CD4-positive, alpha-beta T cell treated with Interleukin-10 for 1 hour (primary cell): ENCODE measurements at regions not wholly inside any gene's neighbourhood (a gene's known extent, or its start where the extent isn't known, plus 50 kb on each side); places are given as distances from the start of the nearest gene placed in this dataset.

Experiments used
- DNase-seq: peaks from one replicate; pipeline ENCODE4 v3.0.0-alpha.2; 2020

DNA sequence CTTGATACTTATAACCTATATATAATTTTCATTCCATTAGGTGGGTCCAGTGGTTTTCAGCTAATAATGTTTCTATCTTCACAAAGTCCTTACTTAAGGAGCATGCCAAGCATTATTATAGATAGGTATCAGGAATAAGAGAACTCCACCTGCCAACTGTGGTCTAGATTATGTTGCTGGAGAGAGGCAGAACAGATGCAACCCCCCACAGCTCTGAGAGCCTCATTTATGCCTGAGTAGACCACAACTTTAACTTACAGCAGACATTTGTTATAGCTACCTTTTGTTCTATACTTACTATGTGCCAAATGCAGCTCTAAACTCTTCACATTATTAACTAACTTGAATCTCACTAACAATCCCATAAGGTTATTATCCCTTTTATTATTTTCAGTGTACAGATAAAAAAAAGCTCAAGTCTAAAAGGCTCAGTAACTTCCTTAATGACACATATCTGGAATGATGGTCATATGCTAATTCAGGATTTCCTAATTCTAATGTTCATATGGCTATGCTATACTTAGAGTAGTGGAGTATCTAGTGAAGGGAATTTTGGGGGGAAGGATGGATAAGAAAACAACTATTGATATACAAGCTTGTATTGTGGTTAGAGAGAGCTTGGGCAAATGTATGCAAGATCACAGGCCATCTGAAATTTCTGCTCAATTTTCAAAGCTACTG, 119.1 kb upstream of the RND3 start:
- DNase-seq, result no peak

DNA sequence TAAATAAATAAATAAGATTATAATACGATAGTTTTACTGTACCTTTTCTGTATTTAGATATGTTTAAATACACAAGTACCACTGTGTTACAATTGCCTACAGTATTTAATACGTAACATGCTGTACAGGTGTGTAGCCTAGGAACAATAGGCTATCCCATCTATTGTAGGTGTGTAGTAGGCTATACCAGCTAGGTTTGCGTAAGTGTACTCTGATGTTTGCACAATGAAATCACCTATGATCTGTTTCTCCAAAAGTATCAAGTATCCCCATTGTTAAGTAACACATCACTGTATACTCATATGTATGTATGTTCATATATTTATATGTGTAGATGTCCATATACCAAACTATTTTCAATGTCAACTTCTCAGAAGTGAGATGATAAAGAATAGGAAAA, 118.2 kb upstream of the RND3 start:
- no peak for DNase-seq

DNA sequence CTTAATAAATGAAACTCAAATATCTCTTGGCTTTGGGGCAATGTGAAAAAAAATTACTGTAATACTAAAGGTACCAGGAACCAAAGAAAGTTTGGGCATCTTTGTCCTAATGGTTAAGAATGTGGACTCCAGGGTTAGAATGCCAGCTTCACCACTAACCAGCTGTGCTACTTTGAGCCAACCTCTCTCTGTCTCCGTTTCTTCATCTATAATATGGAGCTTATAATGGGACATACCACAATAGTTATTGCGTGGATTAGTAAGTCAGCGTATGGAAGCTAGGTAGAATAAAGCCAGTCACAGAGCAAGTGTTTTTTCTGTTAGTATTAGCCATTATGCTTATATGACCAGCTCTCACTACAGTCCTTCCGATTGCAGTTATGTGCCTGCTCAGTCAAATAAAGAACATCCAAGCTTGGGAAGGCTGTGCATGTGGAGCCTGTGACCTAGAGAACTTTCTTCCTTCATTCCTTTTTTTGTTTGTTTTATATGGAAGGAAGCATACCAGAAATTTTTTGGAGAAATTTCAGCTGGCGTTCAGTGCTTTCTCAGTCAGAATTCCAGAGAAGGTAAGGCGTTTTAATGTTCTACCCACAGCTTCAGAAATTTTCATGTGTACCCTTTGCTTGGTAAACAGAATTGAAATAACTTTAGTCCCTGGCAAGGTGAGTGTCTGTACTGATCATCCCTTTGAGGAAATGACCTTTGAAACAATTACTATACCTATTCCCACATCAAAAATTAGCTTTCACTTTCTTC, 114.0 kb upstream of the RND3 start:
- no peak for DNase-seq

DNA sequence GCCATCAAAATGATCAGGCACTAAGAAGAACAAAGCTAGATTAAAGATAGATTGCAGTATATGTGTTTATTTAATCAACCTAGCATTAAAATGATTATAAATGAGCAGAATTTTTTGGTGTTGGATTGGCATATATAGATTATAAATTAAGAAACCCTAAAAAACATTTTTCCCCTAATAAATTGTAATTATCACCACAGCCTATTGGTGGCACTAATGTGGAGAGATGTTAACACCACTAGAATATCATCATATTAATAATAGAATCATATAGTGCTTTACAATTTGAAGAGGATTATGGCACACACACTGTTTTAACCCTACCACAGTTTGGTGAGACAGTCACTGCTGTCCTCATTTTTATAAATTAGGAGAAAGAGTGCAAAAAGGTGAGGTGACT, 112.4 kb upstream of the RND3 start:
- DNase-seq, result no peak

DNA sequence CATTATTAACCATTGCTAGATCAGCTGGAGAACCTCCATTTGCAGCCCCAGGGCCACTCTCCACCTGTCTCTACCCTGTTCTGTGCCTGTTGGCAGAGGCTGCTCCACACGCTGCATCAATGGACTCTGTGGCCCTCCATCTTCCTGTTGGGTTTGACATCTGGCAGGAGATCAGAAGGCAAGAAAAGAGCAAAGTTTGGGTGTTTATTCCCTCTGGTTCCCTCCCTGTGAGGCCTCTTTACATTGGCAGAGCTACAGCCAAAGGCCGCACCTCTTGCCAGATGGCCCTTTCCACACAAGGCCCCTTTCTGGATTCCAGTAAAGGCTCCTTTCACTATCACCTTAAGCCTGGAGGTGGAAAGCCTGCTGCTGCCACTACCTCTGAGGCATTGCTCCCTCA, 110.9 kb upstream of the RND3 start:
- DNase-seq, result no peak

DNA sequence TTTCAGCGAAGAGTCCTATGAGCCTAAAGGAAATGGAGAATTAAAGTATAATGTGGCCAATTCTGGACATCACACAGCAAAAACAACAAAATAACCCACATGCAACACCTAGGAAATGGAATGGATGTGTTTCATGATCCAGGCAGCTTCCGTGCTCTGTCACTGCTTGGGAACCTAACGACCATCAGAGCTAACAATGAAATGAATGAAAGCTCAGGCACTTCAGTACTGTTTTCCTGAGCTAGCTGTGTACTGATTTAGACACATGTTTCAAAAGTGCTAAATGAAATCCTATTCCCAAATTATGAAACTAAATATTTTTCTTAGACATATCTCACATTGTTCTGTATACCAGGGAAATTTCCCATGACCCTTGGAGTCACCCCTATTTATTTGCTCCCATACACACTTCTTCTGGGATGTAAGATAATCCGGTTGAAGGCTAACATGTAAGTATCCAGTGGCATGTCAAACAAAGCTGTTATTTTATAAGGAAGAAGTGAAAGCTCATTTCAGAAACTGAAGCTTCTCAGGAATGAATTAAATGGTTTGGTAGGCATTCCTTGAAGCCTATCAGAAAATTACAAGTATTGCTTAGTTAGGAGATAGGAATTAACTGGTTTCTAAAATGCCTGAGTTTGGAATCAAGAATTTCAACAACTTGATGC, 108.5 kb upstream of the RND3 start:
- DNase-seq, result no peak

DNA sequence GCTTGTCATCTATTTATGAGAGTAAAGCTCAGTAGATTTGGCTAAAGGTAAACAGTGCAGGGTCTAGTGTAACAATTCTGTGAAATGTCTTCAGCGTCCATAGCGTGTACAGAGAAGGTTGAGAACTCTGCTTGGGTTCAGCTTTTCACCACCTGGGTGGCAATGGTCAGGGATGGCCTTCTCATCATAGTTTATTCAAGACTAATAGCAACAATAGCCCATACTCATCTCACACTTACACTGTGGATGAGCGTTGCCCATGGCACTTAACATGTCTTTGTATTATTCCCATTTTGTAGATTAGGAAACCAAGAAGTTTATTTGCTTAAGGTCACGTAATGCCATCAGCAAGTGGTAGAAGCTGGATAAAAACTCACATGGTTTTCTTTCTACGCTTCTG, 106.8 kb upstream of the RND3 start:
- no peak for DNase-seq

DNA sequence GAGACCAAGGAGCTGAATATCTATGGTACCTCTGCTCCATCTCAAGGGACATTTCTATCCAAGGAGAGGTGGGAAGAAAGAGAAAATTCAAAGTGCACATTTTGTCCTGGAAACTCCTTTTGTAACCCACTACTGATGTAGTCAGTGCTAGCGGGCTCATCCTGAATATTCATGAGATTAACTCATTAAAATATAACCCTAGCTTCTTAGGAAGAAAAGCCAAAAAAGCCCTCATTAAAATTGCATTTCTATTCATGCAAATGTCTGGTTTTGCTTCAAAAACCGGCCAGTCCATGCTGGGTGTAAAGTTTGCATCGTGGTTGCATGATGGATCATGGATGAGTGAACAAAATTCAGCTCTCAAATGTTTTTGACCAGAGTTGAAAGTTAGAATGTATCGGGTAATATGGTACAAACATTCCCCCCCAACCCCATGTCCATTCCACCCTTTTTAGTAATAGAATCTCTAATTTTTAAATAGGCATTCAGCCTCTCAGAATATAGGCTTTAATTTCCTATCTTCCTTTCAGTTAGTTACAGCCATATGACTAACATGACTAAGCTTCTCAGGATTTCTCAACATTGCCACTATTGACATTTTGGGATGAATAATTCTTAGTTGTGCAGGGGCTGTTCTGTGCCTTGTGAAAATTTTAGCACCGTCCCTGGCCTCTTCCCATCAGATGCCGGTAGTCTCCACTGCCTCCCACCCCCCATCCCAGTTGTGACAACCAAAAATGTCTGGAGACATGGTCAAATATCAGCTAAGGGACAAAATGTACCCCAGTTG, 104.2 kb upstream of the RND3 start:
- DNase-seq, result no peak

DNA sequence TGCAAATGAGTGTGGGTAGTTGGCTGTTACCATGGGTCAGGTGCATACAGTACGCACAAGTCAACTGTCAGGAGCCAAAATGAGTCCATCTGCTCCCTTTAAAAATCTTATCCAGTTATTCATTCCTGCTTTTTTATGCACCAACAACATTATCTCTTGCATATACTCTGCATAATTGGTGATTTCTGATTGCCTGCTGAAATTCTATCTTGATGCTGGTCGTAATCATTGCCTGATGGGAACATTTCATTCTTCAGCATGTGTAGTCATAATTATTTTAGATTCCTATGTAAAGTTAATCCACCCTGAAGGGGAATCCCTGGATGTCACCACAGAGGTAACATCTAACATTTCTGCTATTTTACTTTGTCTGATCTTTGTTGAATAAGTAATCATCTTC, 102.2 kb upstream of the RND3 start:
- no peak for DNase-seq

DNA sequence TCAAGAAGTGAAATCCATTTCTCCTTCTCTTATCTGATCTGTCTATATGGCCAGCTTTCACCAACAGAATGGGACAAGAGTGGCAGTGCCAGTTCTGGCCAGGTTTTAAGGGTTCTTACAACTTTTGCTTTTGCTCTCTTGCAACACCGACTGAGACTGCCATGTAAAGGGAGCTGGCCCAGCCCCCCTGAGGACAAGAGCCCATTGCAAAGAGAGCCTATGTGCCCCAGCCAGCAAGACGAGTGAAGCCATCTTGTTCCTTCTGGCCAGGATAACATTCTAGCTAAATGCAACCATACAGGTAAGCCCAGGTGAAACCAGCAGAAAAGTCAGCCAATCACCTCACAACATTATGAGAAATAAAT, 101.0 kb upstream of the RND3 start:
- no peak for DNase-seq

DNA sequence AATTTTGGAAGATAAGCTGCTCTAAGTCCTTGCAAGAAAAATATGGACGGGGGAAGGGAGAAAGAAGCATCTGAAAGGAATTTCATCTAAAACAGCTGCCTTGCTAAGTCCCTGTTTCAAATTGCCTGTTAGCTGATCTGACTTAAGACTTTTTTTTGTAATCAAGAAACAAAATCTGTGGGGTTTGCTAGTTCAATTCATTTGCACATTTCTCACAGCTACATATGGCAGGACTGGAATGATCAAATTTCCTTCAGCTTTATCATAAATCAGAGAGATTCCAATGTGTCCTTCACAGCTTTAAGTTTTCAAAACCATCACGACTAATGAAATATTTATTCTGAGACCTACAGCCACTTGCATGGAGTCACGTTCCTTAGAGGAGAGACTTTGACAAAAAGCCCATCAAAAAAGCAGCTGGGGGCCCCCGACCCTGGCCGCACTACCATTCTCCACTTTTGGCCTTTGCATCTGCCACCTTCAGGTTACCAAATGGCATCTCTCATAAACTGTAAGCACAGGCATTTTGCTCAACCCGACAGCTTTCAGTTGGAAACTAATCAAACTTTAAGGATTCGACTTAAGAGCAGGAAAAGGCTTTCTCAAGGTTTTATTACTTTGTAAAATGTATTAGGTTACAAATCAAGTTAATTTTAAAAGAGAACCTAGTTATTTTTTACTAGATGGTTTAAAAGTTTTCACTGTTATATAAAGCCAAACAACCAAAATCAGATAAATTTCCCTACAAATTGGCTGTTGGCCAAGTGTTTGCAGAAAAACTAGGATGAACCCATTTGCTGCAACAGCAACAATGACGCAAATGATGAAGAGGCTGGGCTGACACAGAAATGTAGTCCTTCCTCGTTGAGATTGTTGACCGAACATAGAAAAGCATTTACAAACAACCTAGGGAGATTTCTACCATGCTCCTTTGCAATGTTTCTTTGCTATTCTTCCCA, 100.4 kb upstream of the RND3 start:
- DNase-seq, result no peak

DNA sequence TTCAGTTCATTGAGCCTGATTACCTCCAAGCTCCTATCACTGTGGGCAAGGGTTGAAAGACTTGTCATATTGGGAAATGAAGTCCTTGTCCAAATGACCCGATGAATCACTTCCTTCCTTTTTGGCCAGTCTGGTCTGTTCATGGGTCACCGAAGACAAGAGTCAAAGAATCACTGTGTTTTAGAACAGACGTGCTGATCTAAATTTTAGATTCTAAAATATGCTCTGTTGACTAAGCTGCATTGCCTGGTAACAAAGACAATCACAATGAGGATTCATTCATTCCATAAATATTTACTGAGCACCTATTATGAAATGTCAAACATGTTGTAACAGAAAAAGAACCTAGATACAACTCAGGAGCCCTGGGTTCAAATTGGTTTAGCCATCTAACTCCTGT, 99.4 kb upstream of the RND3 start:
- no peak for DNase-seq

DNA sequence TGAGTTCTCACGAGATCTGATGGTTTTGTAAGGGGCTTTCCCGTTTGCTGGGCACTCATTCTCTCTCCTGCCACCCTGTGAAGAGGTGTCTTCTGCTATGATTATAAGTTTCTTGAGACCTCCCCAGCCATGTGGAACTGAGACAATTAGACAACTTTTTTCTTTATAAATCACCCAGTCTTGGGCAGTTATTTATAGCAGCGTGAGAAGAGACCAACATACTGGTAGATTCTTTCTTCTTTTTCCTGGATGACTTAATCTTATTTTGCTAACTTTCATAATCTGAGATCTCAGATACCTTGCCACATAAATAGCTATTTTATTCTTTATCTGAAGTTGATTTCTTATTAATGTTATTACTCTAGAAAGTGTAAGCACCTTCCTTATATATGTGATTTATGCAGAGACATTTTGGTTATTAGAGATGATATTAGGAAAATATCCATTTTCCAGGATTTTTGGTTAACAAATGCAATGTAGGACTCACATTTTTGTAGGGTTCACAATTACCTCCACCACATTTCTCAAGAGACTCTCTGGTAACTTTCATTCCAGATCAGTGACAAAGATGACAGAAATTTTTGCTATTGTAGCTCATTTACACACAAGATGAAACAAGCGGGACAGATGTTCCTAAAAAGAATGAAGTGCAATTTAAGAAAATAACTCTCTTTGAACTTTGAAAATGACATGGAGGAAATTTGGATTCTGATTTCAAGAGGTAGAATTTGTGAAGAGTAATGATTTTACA, 97.9 kb upstream of the RND3 start:
- DNase-seq, result no peak

DNA sequence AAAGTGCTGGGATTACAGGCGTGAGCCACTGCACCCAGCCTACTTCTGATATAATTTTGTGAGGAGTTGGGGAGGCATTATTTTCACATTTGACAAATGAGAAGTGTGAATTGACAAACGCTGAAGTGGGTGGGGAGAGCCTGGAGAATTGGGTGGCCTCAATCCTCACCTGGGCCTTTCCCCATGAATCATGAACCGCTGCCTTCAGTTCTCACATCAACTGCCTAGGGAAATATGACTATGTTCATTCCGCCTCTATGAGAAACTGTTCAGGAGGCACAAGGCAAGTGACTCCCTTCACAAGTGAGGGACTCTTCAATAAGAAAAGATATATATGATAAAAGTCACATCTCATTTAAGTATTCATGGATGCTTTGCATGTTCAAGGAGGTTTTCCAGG, 96.6 kb upstream of the RND3 start:
- no peak for DNase-seq

DNA sequence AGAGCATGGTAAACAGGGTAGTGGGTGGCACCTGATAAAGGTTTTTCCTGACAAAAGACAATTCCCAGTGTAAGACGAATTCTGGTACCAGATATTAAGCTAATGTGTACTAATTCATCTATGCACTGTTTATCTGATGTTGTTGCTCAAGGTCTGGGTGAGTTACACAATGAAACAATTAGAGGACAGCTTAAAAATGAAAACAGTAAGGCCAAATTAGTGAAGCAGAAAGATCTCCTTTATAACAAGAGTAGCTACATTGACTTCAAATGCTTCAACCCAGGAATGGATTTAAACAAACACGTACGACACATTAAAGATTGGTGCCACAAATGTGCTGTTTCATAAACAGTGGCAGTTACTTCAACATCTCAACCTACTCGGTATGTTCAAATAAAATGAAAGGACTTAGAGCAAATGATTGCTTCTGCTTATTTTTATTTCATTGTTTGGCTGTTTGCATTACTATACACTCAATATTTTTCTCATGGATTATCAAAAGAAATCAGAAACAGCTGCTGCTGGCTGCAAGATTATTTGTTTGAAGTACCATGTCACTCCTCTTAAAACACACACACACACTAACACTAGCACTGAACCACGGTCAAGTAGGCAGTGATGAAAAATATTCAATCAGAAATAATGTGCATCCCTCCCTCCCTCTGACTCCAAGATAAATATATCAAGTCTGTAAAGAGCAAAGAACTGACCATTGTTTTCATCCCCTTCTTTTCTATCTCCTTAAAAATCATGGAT, 94.4 kb upstream of the RND3 start:
- DNase-seq, result no peak

DNA sequence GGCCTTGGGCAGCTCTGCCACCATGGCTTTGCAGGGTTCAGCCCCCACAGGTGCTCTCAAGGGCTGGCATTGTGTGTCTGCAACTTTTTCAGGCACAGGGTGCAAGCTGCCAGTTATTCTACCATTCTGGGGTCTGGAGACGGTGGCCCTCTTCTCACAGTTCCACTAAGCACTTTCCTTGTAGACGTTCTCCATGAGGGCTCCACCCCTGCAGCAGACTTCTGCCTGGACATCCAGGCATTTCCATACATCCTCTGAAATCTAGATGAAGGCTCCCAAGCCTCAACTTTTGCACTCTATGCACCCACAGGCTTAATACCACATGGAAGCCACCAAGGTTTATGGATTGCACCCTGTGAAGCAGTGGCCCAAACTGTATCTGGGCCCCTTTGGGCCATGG, 91.0 kb upstream of the RND3 start:
- DNase-seq, result no peak

DNA sequence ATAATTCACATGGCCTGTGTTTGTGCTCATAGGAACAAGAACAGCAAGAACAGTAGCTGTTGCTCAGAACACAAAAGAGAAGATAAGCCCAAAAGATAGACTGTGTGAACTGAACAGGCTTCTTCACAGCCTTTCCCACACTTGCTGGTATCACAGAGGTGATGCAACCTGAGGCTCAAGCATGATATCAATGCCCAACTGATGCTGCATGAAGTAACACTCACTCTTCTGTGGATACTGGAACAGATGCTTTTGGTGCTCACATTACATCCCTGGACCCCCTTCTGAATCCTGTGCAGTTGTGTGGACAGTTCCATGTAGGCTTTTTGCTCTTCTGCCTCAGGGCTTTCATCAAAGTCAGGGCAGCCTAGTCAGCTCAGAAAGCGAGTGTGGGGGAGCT, 88.4 kb upstream of the RND3 start:
- no peak for DNase-seq

DNA sequence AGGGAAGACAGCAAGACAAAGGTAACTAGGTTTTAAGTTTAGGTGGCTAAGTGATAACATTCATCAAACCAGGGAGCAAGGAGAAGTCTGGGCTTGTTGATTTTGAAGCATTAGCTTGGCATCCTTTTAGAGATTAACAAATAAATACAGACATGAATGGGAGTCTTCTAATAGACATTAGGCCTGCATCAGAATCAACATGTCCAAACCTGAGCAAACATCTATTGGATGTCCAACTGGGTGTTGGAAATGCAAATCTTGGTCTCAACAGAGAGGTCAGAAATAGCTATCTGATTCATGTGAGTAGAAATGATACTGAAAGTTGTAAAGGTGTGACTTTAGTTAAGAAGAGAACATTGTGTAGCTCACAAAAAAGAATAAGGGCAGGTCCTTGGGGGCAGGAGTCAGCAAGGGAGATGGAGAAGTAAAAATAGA, 85.5 kb upstream of the RND3 start:
- no peak for DNase-seq

DNA sequence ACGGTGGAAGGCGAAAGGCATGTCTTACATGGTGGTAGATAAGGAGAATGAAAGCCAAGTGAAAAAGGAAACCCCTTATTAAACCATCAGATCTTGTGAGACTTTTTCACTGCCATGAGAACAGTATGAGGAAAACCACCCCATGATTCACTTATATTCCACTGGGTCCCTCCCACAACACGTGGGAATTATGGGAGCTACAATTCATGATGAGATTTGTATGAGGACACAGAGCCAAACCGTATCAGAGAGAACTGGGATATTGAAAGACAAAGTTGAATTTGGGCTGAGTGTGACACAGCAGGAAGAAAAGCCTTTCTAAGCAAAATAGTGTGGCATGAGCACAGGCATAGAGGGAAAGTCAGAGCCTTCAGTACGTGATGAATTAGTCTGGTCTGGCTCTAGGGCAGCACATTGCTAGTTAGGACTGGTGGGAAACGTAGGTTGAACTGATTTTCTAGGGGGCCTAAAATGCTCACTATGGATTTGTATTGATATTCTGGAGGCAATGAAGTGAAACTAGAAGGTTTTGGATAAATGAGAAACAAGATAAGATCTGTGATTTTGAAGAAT, 84.8 kb upstream of the RND3 start:
- DNase-seq, result no peak

DNA sequence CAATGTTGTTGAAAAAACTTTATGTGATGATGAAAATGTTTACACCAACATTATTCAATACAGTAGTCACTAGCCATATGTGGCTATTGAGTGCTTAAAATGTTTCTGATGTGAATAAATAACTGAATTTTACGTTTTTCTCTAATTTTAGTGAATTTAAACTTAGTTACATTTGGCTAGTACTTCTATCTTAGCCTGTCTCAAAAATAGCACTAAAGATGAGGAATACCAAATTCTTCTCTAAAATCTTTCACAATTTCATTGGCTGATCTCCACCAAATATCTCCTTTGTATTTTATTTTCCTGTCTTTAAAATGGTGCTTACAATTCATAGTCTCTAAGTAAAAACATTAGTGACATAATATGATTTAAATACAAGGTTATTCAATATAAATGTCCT, 83.7 kb upstream of the RND3 start:
- no peak for DNase-seq
